ENCODE measurements at regions not wholly inside any gene's neighbourhood (a gene's known extent, or its start where the extent isn't known, plus 50 kb on each side); places are given as distances from the start of the nearest gene placed in this dataset.

DNA sequence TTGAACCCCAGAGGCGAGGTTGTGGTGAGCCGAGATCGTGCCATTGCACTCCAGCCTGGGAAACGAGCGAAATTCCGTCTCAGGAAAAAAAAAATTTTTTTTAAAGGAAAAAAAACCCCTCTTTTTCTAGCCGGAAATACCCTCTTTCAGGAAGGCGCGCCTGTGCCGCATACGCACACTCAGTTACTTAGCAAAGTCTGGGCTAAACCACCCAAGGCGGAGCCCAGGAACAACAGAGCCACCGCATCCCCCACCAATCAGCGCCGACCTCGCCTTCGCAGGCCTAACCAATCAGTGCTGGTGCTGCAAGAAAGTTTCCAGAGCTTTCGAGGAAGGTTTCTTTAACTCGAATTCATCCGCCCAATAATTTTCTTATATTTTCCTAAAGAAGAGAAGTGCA, 510.4 kb downstream of the KCNJ18 start (continued):
- TF ChIP-seq, protein P1, sequence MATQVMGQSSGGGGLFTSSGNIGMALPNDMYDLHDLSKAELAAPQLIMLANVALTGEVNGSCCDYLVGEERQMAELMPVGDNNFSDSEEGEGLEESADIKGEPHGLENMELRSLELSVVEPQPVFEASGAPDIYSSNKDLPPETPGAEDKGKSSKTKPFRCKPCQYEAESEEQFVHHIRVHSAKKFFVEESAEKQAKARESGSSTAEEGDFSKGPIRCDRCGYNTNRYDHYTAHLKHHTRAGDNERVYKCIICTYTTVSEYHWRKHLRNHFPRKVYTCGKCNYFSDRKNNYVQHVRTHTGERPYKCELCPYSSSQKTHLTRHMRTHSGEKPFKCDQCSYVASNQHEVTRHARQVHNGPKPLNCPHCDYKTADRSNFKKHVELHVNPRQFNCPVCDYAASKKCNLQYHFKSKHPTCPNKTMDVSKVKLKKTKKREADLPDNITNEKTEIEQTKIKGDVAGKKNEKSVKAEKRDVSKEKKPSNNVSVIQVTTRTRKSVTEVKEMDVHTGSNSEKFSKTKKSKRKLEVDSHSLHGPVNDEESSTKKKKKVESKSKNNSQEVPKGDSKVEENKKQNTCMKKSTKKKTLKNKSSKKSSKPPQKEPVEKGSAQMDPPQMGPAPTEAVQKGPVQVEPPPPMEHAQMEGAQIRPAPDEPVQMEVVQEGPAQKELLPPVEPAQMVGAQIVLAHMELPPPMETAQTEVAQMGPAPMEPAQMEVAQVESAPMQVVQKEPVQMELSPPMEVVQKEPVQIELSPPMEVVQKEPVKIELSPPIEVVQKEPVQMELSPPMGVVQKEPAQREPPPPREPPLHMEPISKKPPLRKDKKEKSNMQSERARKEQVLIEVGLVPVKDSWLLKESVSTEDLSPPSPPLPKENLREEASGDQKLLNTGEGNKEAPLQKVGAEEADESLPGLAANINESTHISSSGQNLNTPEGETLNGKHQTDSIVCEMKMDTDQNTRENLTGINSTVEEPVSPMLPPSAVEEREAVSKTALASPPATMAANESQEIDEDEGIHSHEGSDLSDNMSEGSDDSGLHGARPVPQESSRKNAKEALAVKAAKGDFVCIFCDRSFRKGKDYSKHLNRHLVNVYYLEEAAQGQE (IDR thresholded peaks at IDR 0.05; ENCODE audit: unreplicated experiment), result no peak
- TF ChIP-seq, protein P2, sequence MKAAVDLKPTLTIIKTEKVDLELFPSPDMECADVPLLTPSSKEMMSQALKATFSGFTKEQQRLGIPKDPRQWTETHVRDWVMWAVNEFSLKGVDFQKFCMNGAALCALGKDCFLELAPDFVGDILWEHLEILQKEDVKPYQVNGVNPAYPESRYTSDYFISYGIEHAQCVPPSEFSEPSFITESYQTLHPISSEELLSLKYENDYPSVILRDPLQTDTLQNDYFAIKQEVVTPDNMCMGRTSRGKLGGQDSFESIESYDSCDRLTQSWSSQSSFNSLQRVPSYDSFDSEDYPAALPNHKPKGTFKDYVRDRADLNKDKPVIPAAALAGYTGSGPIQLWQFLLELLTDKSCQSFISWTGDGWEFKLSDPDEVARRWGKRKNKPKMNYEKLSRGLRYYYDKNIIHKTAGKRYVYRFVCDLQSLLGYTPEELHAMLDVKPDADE (IDR thresholded peaks at IDR 0.05), result no peak
- TF ChIP-seq, protein P3, sequence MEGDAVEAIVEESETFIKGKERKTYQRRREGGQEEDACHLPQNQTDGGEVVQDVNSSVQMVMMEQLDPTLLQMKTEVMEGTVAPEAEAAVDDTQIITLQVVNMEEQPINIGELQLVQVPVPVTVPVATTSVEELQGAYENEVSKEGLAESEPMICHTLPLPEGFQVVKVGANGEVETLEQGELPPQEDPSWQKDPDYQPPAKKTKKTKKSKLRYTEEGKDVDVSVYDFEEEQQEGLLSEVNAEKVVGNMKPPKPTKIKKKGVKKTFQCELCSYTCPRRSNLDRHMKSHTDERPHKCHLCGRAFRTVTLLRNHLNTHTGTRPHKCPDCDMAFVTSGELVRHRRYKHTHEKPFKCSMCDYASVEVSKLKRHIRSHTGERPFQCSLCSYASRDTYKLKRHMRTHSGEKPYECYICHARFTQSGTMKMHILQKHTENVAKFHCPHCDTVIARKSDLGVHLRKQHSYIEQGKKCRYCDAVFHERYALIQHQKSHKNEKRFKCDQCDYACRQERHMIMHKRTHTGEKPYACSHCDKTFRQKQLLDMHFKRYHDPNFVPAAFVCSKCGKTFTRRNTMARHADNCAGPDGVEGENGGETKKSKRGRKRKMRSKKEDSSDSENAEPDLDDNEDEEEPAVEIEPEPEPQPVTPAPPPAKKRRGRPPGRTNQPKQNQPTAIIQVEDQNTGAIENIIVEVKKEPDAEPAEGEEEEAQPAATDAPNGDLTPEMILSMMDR (conservative IDR thresholded peaks at IDR 0.05; ENCODE audit: low read depth in 2 of 2), result no peak
- TF ChIP-seq ZNF331 (CRISPR knock-in tag; IDR thresholded peaks at IDR 0.05; ENCODE audit: low read depth), result no peak
- no peak for TF ChIP-seq STAT1 (IDR thresholded peaks at IDR 0.05; ENCODE audit: unreplicated experiment)
- TF ChIP-seq JUNB (IDR thresholded peaks at IDR 0.05; ENCODE audit: unreplicated experiment), result no peak

DNA sequence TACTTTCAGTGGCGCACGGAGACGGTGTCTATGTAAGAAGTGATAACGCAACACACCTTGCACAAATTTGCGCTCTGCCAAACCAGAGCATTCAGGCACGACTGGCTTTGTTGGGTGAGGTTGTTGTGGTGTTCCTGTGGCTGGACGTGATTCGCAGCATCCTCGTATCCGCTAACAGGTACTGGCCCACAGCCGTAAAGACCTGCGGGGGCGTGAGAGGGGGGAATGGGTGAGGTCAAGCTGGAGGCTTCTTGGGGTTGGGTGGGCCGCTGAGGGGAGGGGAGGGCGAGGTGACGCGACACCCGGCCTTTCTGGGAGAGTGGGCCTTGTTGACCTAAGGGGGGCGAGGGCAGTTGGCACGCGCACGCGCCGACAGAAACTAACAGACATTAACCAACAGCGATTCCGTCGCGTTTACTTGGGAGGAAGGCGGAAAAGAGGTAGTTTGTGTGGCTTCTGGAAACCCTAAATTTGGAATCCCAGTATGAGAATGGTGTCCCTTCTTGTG, 510.9 kb downstream of the KCNJ18 start:
- Histone ChIP-seq H3K4me3 (no peak overlapping the region), H4K20me1 (replicated peaks; ENCODE audit: insufficient read depth) (no peaks in the 10 kb centered on the region), H3F3A (replicated peaks; ENCODE audit: low read depth) (no peaks in the 10 kb centered on the region), H3K4me1 (ENCODE audit: insufficient read depth) (no peaks in the 10 kb centered on the region), H3K9me2 (ENCODE audit: insufficient read depth) (no peaks in the 10 kb centered on the region; the same call in 1 of the 2 replicates), H2AFZ (0 out of 2 replicates have a peak overlapping the region, but pooled peaks have one; percentile 23), H3K36me3 (ENCODE audit: insufficient read depth) (no peaks in the 10 kb centered on the region), H3K79me2 (replicated peaks; ENCODE audit: insufficient read depth) (no peaks in the 10 kb centered on the region), H3K4me2 (no peak overlapping the region), H3K27me3 (ENCODE audit: insufficient read depth) (no peaks in the 10 kb centered on the region), H3K27ac (ENCODE audit: low read depth) (no peak overlapping the region)
- H3K27me3 Mint-ChIP-seq (ENCODE audit: insufficient read depth, low read depth, poor library complexity), result no peaks in the 10 kb centered on the region
- H3K36me3 Mint-ChIP-seq (ENCODE audit: low read depth), result peaks cover 17% of the 10 kb centered on the region
- ATAC-seq, result no peak
- H3K9me3 Mint-ChIP-seq, result peaks cover 32% of the 10 kb centered on the region
- DNase-seq (ENCODE audit: low spot score), result no peak
- H3K27ac Mint-ChIP-seq, result no peak overlapping the region
- no peak overlapping the region for H3K4me3 Mint-ChIP-seq
- H3K4me1 Mint-ChIP-seq, result no peaks in the 10 kb centered on the region
- TF ChIP-seq STAT1 (IDR thresholded peaks at IDR 0.05; ENCODE audit: unreplicated experiment) (no peak), NANOG (IDR thresholded peaks at IDR 0.05; ENCODE audit: borderline replicate concordance) (no peak), ZNF114 (CRISPR knock-in tag; IDR thresholded peaks at IDR 0.05) (no peak), JUNB (IDR thresholded peaks at IDR 0.05; ENCODE audit: unreplicated experiment) (no peak), POLR2AphosphoS5 (IDR thresholded peaks at IDR 0.05; ENCODE audit: low read depth) (no peak), CREB1 (CRISPR knock-in tag; IDR thresholded peaks at IDR 0.05; ENCODE audit: low read depth) (no peak)
- TF ChIP-seq, protein P1 (IDR thresholded peaks at IDR 0.05; ENCODE audit: unreplicated experiment), result no peak
